CD8-positive, alpha-beta memory T cell (primary cell): ENCODE measurements at regions not wholly inside any gene's neighbourhood (a gene's known extent, or its start where the extent isn't known, plus 50 kb on each side); places are given as distances from the start of the nearest gene placed in this dataset.

Experiments used
- CTCF ChIA-PET: fragments of 350-600 bp; sonication (Branson Sonifier 250); formaldehyde crosslinking; loops from one replicate; lab custom pipeline; 2021; ENCODE audit warnings: antibody characterized with exemption; lab: Charles Lee
- POLR2A ChIA-PET: fragments of 350-600 bp; sonication (Branson Sonifier 250); formaldehyde crosslinking; loops from one replicate; lab custom pipeline; 2021; ENCODE audit warnings: antibody characterized with exemption; lab: Charles Lee
- DNase-seq, 5 donors: peaks; one replicate each; pipeline versions ENCODE4 v3.0.0 to v3.0.0-alpha.2; 2020 to 2022; ENCODE audit warnings: mixed read lengths in 1 of 5
- H3K27ac ChIP-seq: one replicate; pipeline ENCODE4 v1.7.0; 2013; ENCODE audit warnings: low read depth, mild to moderate bottlenecking, low read length, moderate library complexity
- H3K27me3 ChIP-seq: 2 replicates; pipeline ENCODE4 v1.7.0; 2013; ENCODE audit warnings: low read length, mild to moderate bottlenecking; ENCODE audit not compliant: insufficient read depth, poor library complexity, severe bottlenecking
- H3K36me3 ChIP-seq: 2 replicates; pipeline ENCODE4 v1.7.0; 2013; ENCODE audit warnings: mild to moderate bottlenecking, low read length, moderate library complexity; ENCODE audit not compliant: insufficient read depth
- H3K4me1 ChIP-seq: 2 replicates; pipeline ENCODE4 v1.7.0; 2013; ENCODE audit warnings: mild to moderate bottlenecking, low read length, moderate library complexity; ENCODE audit not compliant: insufficient read depth
- H3K4me3 ChIP-seq: 2 replicates; pipeline ENCODE4 v1.7.0; 2013; ENCODE audit warnings: mild to moderate bottlenecking, low read length
- H3K9me3 ChIP-seq: 2 replicates; pipeline ENCODE4 v1.7.0; 2013; ENCODE audit warnings: mild to moderate bottlenecking, low read length
- H3K27ac Mint-ChIP-seq, 8 donors: one replicate each; pipeline ENCODE4 v1.8.0; 2020 to 2021; ENCODE audit warnings: mixed read lengths in 8 of 8, mild to moderate bottlenecking in 6 of 8, inconsistent platforms in 3 of 8, moderate library complexity in 3 of 8
- H3K27me3 Mint-ChIP-seq, 2 donors: one replicate each; pipeline ENCODE4 v1.8.0; 2020 to 2021; ENCODE audit warnings: mixed read lengths in 2 of 2, mild to moderate bottlenecking in 1 of 2, moderate library complexity in 1 of 2
- H3K36me3 Mint-ChIP-seq, 3 donors: one replicate each; pipeline ENCODE4 v1.8.0; 2020 to 2021; ENCODE audit warnings: mixed read lengths in 3 of 3, inconsistent platforms in 1 of 3, mild to moderate bottlenecking in 1 of 3
- H3K4me1 Mint-ChIP-seq, 3 donors: one replicate each; pipeline ENCODE4 v1.8.0; 2020 to 2021; ENCODE audit warnings: mixed read lengths in 3 of 3, inconsistent platforms in 1 of 3, mild to moderate bottlenecking in 1 of 3
- H3K4me3 Mint-ChIP-seq, 7 donors: one replicate each; pipeline ENCODE4 v1.8.0; 2020 to 2021; ENCODE audit warnings: mixed read lengths in 7 of 7, mild to moderate bottlenecking in 6 of 7, moderate library complexity in 4 of 7, inconsistent platforms in 2 of 7
- H3K9me3 Mint-ChIP-seq, 5 donors: one replicate each; pipeline ENCODE4 v1.8.0; 2020 to 2022; ENCODE audit warnings: mixed read lengths in 5 of 5, mild to moderate bottlenecking in 3 of 5, moderate library complexity in 2 of 5, inconsistent platforms in 1 of 5

GRCh38 chr6:71496018-71496721 lies 207.6 kb downstream of the OGFRL1 start:
- Histone ChIP-seq H3K9me3 (no peaks in the 10 kb centered on the region), H3K36me3 (no peaks in the 10 kb centered on the region), H3K27me3 (no peaks in the 10 kb centered on the region), H3K4me1 (no peaks in the 10 kb centered on the region), H3K27ac (no peak overlapping the region), H3K4me3 (no peak overlapping the region)
- POLR2A ChIA-PET: no interaction called here
- Mint-ChIP-seq H3K27me3 (no peaks in the 10 kb centered on the region), H3K36me3 (no peaks in the 10 kb centered on the region), H3K9me3 (no peaks in the 10 kb centered on the region), H3K4me1 (peaks cover 10 to 11% (median 11%) of the 10 kb centered on the region in 3 donors), H3K4me3 (peak overlapping the region; percentile 32 to 72 (median 50)), H3K27ac (no peak overlapping the region)
- CTCF ChIA-PET: no interaction called here
- no peak for DNase-seq

GRCh38 chr6:71496722-71497033 lies 208.1 kb downstream of the OGFRL1 start:
- Histone ChIP-seq H3K27me3 (no peaks in the 10 kb centered on the region), H3K27ac (no peak overlapping the region), H3K36me3 (no peaks in the 10 kb centered on the region), H3K4me3 (no peak overlapping the region), H3K9me3 (no peaks in the 10 kb centered on the region), H3K4me1 (no peaks in the 10 kb centered on the region)
- H3K27ac Mint-ChIP-seq: no peak overlapping the region
- ChIA-PET CTCF (no interaction called here), POLR2A (no interaction called here)
- H3K36me3 Mint-ChIP-seq: no peaks in the 10 kb centered on the region
- peaks cover 10 to 11% (median 11%) of the 10 kb centered on the region in 3 donors for H3K4me1 Mint-ChIP-seq
- DNase-seq: no peak
- H3K4me3 Mint-ChIP-seq: peak overlapping the region in 3 of 7 donors; percentile 23 to 46 (median 33)
- no peaks in the 10 kb centered on the region for H3K27me3 Mint-ChIP-seq
- no peaks in the 10 kb centered on the region for H3K9me3 Mint-ChIP-seq

- H3K36me3 Mint-ChIP-seq: no peaks in the 10 kb centered on the region
- Histone ChIP-seq H3K36me3 (no peaks in the 10 kb centered on the region), H3K27ac (no peak overlapping the region), H3K4me1 (no peaks in the 10 kb centered on the region), H3K4me3 (no peak overlapping the region), H3K27me3 (no peaks in the 10 kb centered on the region), H3K9me3 (no peaks in the 10 kb centered on the region)
- H3K27ac Mint-ChIP-seq: no peak overlapping the region
- ChIA-PET POLR2A (no interaction called here), CTCF (no interaction called here)
- H3K4me1 Mint-ChIP-seq: peaks cover 10 to 11% (median 11%) of the 10 kb centered on the region in 3 donors
- H3K9me3 Mint-ChIP-seq: no peaks in the 10 kb centered on the region
- no peaks in the 10 kb centered on the region for H3K27me3 Mint-ChIP-seq
- no peak for DNase-seq
- peak overlapping the region in 1 of 7 donors; percentile 54 for H3K4me3 Mint-ChIP-seq
Observed at GRCh38 chr6:71498638-71499037, 210.0 kb downstream of the OGFRL1 start.

- no peak overlapping the region for H3K27ac ChIP-seq
- H3K27ac Mint-ChIP-seq: no peak overlapping the region
- H3K4me1 Mint-ChIP-seq: peaks cover 10 to 11% (median 11%) of the 10 kb centered on the region in 3 donors
- H3K27me3 Mint-ChIP-seq: no peaks in the 10 kb centered on the region
- no peaks in the 10 kb centered on the region for H3K27me3 ChIP-seq
- CTCF ChIA-PET: no interaction called here
- H3K36me3 ChIP-seq: no peaks in the 10 kb centered on the region
- POLR2A ChIA-PET: no interaction called here
- no peaks in the 10 kb centered on the region for H3K9me3 ChIP-seq
- no peaks in the 10 kb centered on the region for H3K4me1 ChIP-seq
- H3K9me3 Mint-ChIP-seq: no peaks in the 10 kb centered on the region
- no peaks in the 10 kb centered on the region for H3K36me3 Mint-ChIP-seq
- H3K4me3 Mint-ChIP-seq: no peak overlapping the region
- DNase-seq: no peak
- no peak overlapping the region for H3K4me3 ChIP-seq
Observed at GRCh38 chr6:71499667-71500066, 211.1 kb downstream of the OGFRL1 start.

GRCh38 chr6:71502168-71502567 lies 213.6 kb downstream of the OGFRL1 start:
- Histone ChIP-seq H3K4me1 (no peaks in the 10 kb centered on the region), H3K27ac (no peak overlapping the region), H3K4me3 (no peak overlapping the region), H3K36me3 (no peaks in the 10 kb centered on the region), H3K27me3 (no peaks in the 10 kb centered on the region), H3K9me3 (no peaks in the 10 kb centered on the region)
- DNase-seq: no peak
- Mint-ChIP-seq H3K4me3 (no peak overlapping the region), H3K36me3 (no peaks in the 10 kb centered on the region), H3K4me1 (no peaks in the 10 kb centered on the region), H3K27ac (no peak overlapping the region), H3K27me3 (no peaks in the 10 kb centered on the region), H3K9me3 (no peaks in the 10 kb centered on the region)
- ChIA-PET CTCF (no interaction called here), POLR2A (no interaction called here)

GRCh38 chr6:71502956-71503355 lies 214.3 kb downstream of the OGFRL1 start:
- no peak for DNase-seq
- Histone ChIP-seq H3K27ac (no peak overlapping the region), H3K9me3 (no peaks in the 10 kb centered on the region), H3K27me3 (no peaks in the 10 kb centered on the region), H3K36me3 (no peaks in the 10 kb centered on the region), H3K4me3 (no peak overlapping the region), H3K4me1 (no peaks in the 10 kb centered on the region)
- Mint-ChIP-seq H3K27ac (no peak overlapping the region), H3K36me3 (no peaks in the 10 kb centered on the region), H3K9me3 (no peaks in the 10 kb centered on the region), H3K27me3 (no peaks in the 10 kb centered on the region), H3K4me3 (no peak overlapping the region), H3K4me1 (no peaks in the 10 kb centered on the region)
- ChIA-PET CTCF (no interaction called here), POLR2A (no interaction called here)

GRCh38 chr6:71507183-71507582 lies 218.6 kb downstream of the OGFRL1 start:
- H3K9me3 Mint-ChIP-seq: no peaks in the 10 kb centered on the region
- H3K27ac ChIP-seq: no peak overlapping the region
- no peak overlapping the region for H3K4me3 ChIP-seq
- no peak overlapping the region for H3K27ac Mint-ChIP-seq
- H3K36me3 ChIP-seq: no peaks in the 10 kb centered on the region
- ChIA-PET POLR2A (no interaction called here), CTCF (no interaction called here)
- no peaks in the 10 kb centered on the region for H3K27me3 ChIP-seq
- peaks cover 0 to 4% of the 10 kb centered on the region in 2 donors for H3K27me3 Mint-ChIP-seq
- no peak for DNase-seq
- no peaks in the 10 kb centered on the region for H3K36me3 Mint-ChIP-seq
- no peaks in the 10 kb centered on the region for H3K9me3 ChIP-seq
- no peaks in the 10 kb centered on the region for H3K4me1 ChIP-seq
- no peak overlapping the region for H3K4me3 Mint-ChIP-seq
- no peaks in the 10 kb centered on the region for H3K4me1 Mint-ChIP-seq

- H3K27me3 Mint-ChIP-seq: peaks cover 0 to 5% of the 10 kb centered on the region in 2 donors
Observed at GRCh38 chr6:71509191-71510005, 220.8 kb downstream of the OGFRL1 start.

More at GRCh38 chr6:71509191-71510005, 220.8 kb downstream of the OGFRL1 start:
- Mint-ChIP-seq H3K27ac (peak overlapping the region in 1 of 8 donors; percentile 17), H3K4me1 (no peaks in the 10 kb centered on the region), H3K4me3 (no peak overlapping the region), H3K36me3 (no peaks in the 10 kb centered on the region), H3K9me3 (no peaks in the 10 kb centered on the region)
- H3K27me3 ChIP-seq: no peaks in the 10 kb centered on the region
- DNase-seq: no peak
- no peaks in the 10 kb centered on the region for H3K36me3 ChIP-seq
- no peaks in the 10 kb centered on the region for H3K4me1 ChIP-seq
- ChIA-PET POLR2A (no interaction called here), CTCF (no interaction called here)
- H3K4me3 ChIP-seq: no peak overlapping the region
- no peaks in the 10 kb centered on the region for H3K9me3 ChIP-seq
- H3K27ac ChIP-seq: no peak overlapping the region
